HCT116 (cell line): ENCODE measurements at regions not wholly inside any gene's neighbourhood (a gene's known extent, or its start where the extent isn't known, plus 50 kb on each side); places are given as distances from the start of the nearest gene placed in this dataset.

Source experiments
- ATAC-seq: fragments of 200-7000 bp; cut with Tn5 transposase; 2 replicates; pipeline ENCODE4 v1.9.1; 2020; ENCODE audit warnings: mild to moderate bottlenecking, moderate library complexity
- BruUV-seq: library from RNA; stranded (reverse); fragments of 400-500 nt; replicated peaks from 2 replicates; lab custom pipeline; 2021; lab: Mats Ljungman, UMichigan
- CTCF ChIA-PET: fragments of 300-600 bp; sonication (Branson Sonifier 250); formaldehyde crosslinking; loops from one replicate; lab custom pipeline; 2021; ENCODE audit warnings: antibody characterized with exemption; lab: Charles Lee
- POLR2A ChIA-PET: fragments of 300-600, 350-600 bp; sonication (Branson Sonifier 250); formaldehyde crosslinking; loops from one replicate; lab custom pipeline; 2021; ENCODE audit warnings: antibody characterized with exemption; lab: Charles Lee
- RAD21 ChIA-PET, 2 experiments: fragments of 300-600 bp; sonication (Branson Sonifier 250); formaldehyde crosslinking; loops; one replicate each; lab custom pipeline; 2023; ENCODE audit warnings: low total read pairs in 2 of 2; ENCODE audit not compliant: uncharacterized antibody in 2 of 2, unreplicated experiment in 2 of 2, low non-redundant PET in 1 of 2; lab: Charles Lee
- DNase-seq: peaks from one replicate; pipeline ENCODE4 v3.0.0-alpha.2; 2010; ENCODE audit warnings: low read depth, low spot score
- H2AFZ ChIP-seq: fragments of 200-600 bp; shearing (Covaris generic), sonication (generic); 2 replicates; pipeline ENCODE4 v1.6.1; 2017; ENCODE audit warnings: low read depth, mixed run types, mixed read lengths, antibody characterized with exemption, low read length; ENCODE audit not compliant: poor library complexity, severe bottlenecking
- H3K27ac ChIP-seq: 2 replicates; pipeline ENCODE4 v1.5.1; 2012; ENCODE audit warnings: low read depth, low read length
- H3K27me3 ChIP-seq: fragments of 200-600 bp; sonication (generic); 2 replicates; pipeline ENCODE4 v1.6.1; 2016; ENCODE audit warnings: mixed run types, low read length, mixed read lengths; ENCODE audit not compliant: insufficient read depth
- H3K36me3 ChIP-seq, 2 experiments: fragments of 200-500 bp in 1 of 2; fragments of 200-600 bp in 1 of 2; sonication (Bioruptor generic) in 1 of 2; sonication (generic) in 1 of 2; 2 replicates each; pipeline versions ENCODE4 v1.5.1 to v1.6.1; 2014 to 2016; ENCODE audit warnings: low read length in 2 of 2, inconsistent platforms in 1 of 2, mixed read lengths in 1 of 2, mixed run types in 1 of 2; ENCODE audit not compliant: insufficient read depth in 2 of 2, control insufficient read depth in 1 of 2
- H3K4me1 ChIP-seq, 2 experiments: fragments of 200-600 bp in 1 of 2; sonication (generic) in 1 of 2; 2 replicates each; pipeline versions ENCODE4 v1.5.1 to v1.6.1; 2012 to 2017; ENCODE audit warnings: low read length in 2 of 2, inconsistent platforms in 1 of 2, mild to moderate bottlenecking in 1 of 2, mixed read lengths in 1 of 2, mixed run types in 1 of 2, moderate library complexity in 1 of 2; ENCODE audit not compliant: insufficient read depth in 2 of 2, control insufficient read depth in 1 of 2
- H3K4me2 ChIP-seq: fragments of 200-600 bp; sonication (generic); 2 replicates; pipeline ENCODE4 v1.6.1; 2017; ENCODE audit warnings: mixed run types, low read length, mixed read lengths
- H3K4me3 ChIP-seq, 2 experiments: fragments of 200-600 bp in 1 of 2; sonication (generic) in 1 of 2; replicated peaks in 1 of 2; 2 replicates each; pipeline ENCODE4 v1.5.1; 2011 to 2016; ENCODE audit warnings: low read length in 2 of 2, control low read depth in 1 of 2, low read depth in 1 of 2, mild to moderate bottlenecking in 1 of 2, mixed read lengths in 1 of 2, mixed run types in 1 of 2
- H3K79me2 ChIP-seq: fragments of 200-600 bp; sonication (generic); 2 replicates; pipeline ENCODE4 v1.6.1; 2017; ENCODE audit warnings: mild to moderate bottlenecking, mixed run types, low read length, moderate library complexity, mixed read lengths; ENCODE audit not compliant: insufficient read depth
- H3K9ac ChIP-seq: fragments of 200-600 bp; sonication (generic); 2 replicates; pipeline ENCODE4 v1.6.1; 2016; ENCODE audit warnings: low read length, mixed read lengths
- H3K9me2 ChIP-seq: fragments of 200-600 bp; sonication (generic), shearing (Covaris generic); 2 replicates; pipeline ENCODE4 v1.6.1; 2017; ENCODE audit warnings: mixed run types, mild to moderate bottlenecking, moderate library complexity; ENCODE audit not compliant: insufficient read depth
- H3K9me3 ChIP-seq, 2 experiments: fragments of 200-500 bp in 1 of 2; fragments of 200-600 bp in 1 of 2; sonication (Bioruptor generic) in 1 of 2; sonication (generic) in 1 of 2; 2 replicates each; pipeline ENCODE4 v1.6.1; 2014 to 2017; ENCODE audit warnings: low read length in 2 of 2, mixed read lengths in 2 of 2, inconsistent platforms in 1 of 2, low read depth in 1 of 2, mild to moderate bottlenecking in 1 of 2, mixed run types in 1 of 2, moderate library complexity in 1 of 2; ENCODE audit not compliant: control insufficient read depth in 1 of 2, insufficient read depth in 1 of 2
- H4K20me1 ChIP-seq: fragments of 200-600 bp; sonication (generic), shearing (Covaris generic); 2 replicates; pipeline ENCODE4 v1.6.1; 2017; ENCODE audit warnings: mixed run types, mild to moderate bottlenecking, moderate library complexity; ENCODE audit not compliant: insufficient read depth
- CEBPB ChIP-seq: IDR thresholded peaks from 2 replicates; pipeline ENCODE4 v1.6.1; 2012; ENCODE audit warnings: low read depth
- EGR1 ChIP-seq: IDR thresholded peaks from 2 replicates; pipeline ENCODE4 v1.6.1; 2012; ENCODE audit warnings: low read depth
- EZH2 ChIP-seq: fragments of 200-600 bp; sonication (generic); IDR thresholded peaks from 2 replicates; pipeline ENCODE4 v1.6.1; 2017; ENCODE audit warnings: antibody characterized with exemption, mixed run types
- FOSL1 ChIP-seq: IDR thresholded peaks from 2 replicates; pipeline ENCODE4 v1.6.1; 2012; ENCODE audit warnings: low read depth
- POLR2AphosphoS5 ChIP-seq: IDR thresholded peaks from 2 replicates; pipeline ENCODE4 v1.6.1; 2011; ENCODE audit warnings: mild to moderate bottlenecking, low read depth, low read length, moderate library complexity
- RAD21 ChIP-seq: IDR thresholded peaks from 2 replicates; pipeline ENCODE4 v1.6.1; 2012; ENCODE audit warnings: low read depth, mild to moderate bottlenecking
- SIN3A ChIP-seq: IDR thresholded peaks from 2 replicates; pipeline ENCODE4 v1.6.1; 2012; ENCODE audit warnings: low read depth
- SRF ChIP-seq: IDR thresholded peaks from 2 replicates; pipeline ENCODE4 v1.6.1; 2012; ENCODE audit warnings: low read depth
- ZFX ChIP-seq: fragments of 450-650 bp; IDR thresholded peaks from 2 replicates; pipeline ENCODE4 v1.6.1; 2017
- intact Hi-C: fragments of 100-400 bp; cut with micrococcal nuclease; formaldehyde crosslinking; loops from 2 replicates; pipeline ENCODE4 v1.10.0; 2022
- TF ChIP-seq, protein P1 (sequence below): IDR thresholded peaks from 2 replicates; pipeline ENCODE4 v1.6.1; 2012
- TF ChIP-seq, protein P2 (sequence below), 3 experiments: fragments of 200-600 bp in 1 of 3; sonication (generic) in 1 of 3; IDR thresholded peaks in 2 of 3; conservative IDR thresholded peaks in 1 of 3; 2 replicates each; pipeline ENCODE4 v1.5.1; 2012 to 2017; ENCODE audit warnings: low read depth in 2 of 3, low read length in 2 of 3, antibody characterized with exemption in 1 of 3, borderline replicate concordance in 1 of 3, control low read depth in 1 of 3, mild to moderate bottlenecking in 1 of 3, mixed read lengths in 1 of 3, mixed run types in 1 of 3, moderate library complexity in 1 of 3; ENCODE audit not compliant: insufficient read depth in 1 of 3
- TF ChIP-seq, protein P3 (sequence below): IDR thresholded peaks from 2 replicates; pipeline ENCODE4 v1.6.1; 2011; ENCODE audit warnings: mild to moderate bottlenecking, low read length, moderate library complexity; ENCODE audit not compliant: insufficient replicate concordance; ENCODE audit errors: extremely low read depth

DNA sequence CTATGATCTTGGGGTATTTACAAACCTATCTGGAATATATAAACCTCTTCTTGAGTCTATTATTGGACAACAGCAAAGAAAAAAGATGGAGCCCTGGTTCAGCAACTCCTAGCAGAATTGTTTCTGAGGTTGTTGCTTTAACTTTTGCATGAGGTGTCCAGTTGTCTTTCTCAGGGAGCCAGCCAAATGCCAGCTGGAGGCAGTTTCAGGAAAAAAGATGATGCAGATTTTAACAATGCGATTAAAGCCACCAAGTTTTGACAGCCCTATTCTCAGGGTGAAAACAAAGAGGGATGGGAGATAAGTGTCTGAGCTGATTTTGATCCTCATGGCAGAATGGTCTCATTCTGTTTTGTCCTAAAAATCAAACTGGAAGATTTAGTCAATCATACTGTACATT is 181.6 kb upstream of the RASGRP1 start:
- Histone ChIP-seq H3K27me3 (peaks cover 4% of the 10 kb centered on the region; the same call in 1 of the 2 replicates), H3K9ac (no peak overlapping the region), H3K4me3 (no peak overlapping the region), H2AFZ (no peak overlapping the region), H3K4me1 (no peaks in the 10 kb centered on the region), H3K4me2 (no peak overlapping the region), H3K27ac (no peak overlapping the region), H4K20me1 (no peaks in the 10 kb centered on the region), H3K79me2 (no peaks in the 10 kb centered on the region), H3K9me2 (no peaks in the 10 kb centered on the region), H3K9me3 (no peaks in the 10 kb centered on the region), H3K36me3 (no peaks in the 10 kb centered on the region)
- DNase-seq (no peak), ATAC-seq (no peak)
- CTCF ChIA-PET = no interaction called here
- intact Hi-C loops = no loop called here
- RAD21 ChIA-PET = no interaction called here
- POLR2A ChIA-PET = no interaction called here
- TF ChIP-seq ZFX = no peak
- TF ChIP-seq FOSL1 = no peak
- BruUV-seq = no TSS peak

DNA sequence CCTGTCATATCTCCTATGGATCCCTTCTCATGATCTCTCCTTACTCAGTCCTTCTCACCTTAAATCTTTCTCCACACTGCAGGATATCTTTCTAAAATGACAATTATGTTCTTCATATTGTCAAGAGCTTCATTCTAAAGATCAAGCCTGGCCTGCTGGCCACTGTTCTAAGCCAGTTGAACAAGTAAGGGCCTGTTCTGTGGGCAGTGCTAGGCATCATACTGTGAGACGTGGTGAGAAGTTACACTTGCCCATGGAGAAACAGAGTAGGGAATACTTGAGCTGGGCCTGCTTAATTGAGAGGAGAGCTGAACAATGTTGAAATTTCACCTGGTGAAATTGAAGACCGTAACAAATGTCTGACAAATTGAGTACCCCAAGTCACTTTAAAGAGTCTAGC is 184.1 kb upstream of the RASGRP1 start:
- BruUV-seq = no TSS peak
- H3K36me3 ChIP-seq = no peaks in the 10 kb centered on the region
- no peak overlapping the region for H3K4me3 ChIP-seq
- DNase-seq (no peak), ATAC-seq (no peak)
- H3K27me3 ChIP-seq = no peaks in the 10 kb centered on the region
- no peak overlapping the region for H3K9ac ChIP-seq
- TF ChIP-seq, protein P1, sequence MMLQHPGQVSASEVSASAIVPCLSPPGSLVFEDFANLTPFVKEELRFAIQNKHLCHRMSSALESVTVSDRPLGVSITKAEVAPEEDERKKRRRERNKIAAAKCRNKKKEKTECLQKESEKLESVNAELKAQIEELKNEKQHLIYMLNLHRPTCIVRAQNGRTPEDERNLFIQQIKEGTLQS = no peak
- no peak for TF ChIP-seq RAD21
- no peak for TF ChIP-seq SRF
- TF ChIP-seq, protein P2, sequence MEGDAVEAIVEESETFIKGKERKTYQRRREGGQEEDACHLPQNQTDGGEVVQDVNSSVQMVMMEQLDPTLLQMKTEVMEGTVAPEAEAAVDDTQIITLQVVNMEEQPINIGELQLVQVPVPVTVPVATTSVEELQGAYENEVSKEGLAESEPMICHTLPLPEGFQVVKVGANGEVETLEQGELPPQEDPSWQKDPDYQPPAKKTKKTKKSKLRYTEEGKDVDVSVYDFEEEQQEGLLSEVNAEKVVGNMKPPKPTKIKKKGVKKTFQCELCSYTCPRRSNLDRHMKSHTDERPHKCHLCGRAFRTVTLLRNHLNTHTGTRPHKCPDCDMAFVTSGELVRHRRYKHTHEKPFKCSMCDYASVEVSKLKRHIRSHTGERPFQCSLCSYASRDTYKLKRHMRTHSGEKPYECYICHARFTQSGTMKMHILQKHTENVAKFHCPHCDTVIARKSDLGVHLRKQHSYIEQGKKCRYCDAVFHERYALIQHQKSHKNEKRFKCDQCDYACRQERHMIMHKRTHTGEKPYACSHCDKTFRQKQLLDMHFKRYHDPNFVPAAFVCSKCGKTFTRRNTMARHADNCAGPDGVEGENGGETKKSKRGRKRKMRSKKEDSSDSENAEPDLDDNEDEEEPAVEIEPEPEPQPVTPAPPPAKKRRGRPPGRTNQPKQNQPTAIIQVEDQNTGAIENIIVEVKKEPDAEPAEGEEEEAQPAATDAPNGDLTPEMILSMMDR (IDR thresholded peaks at IDR 0.05 in 2 of 3, conservative IDR thresholded peaks at IDR 0.05 in 1 of 3; ENCODE audit: borderline replicate concordance in 1 of 3, insufficient read depth in 1 of 3, low read depth in 2 of 3, low read length in 2 of 3) = no peak
- TF ChIP-seq CEBPB = no peak
- TF ChIP-seq SIN3A = no peak
- TF ChIP-seq EGR1 = no peak
- no peak for TF ChIP-seq POLR2AphosphoS5
- no peak for TF ChIP-seq EZH2
- TF ChIP-seq, protein P3, sequence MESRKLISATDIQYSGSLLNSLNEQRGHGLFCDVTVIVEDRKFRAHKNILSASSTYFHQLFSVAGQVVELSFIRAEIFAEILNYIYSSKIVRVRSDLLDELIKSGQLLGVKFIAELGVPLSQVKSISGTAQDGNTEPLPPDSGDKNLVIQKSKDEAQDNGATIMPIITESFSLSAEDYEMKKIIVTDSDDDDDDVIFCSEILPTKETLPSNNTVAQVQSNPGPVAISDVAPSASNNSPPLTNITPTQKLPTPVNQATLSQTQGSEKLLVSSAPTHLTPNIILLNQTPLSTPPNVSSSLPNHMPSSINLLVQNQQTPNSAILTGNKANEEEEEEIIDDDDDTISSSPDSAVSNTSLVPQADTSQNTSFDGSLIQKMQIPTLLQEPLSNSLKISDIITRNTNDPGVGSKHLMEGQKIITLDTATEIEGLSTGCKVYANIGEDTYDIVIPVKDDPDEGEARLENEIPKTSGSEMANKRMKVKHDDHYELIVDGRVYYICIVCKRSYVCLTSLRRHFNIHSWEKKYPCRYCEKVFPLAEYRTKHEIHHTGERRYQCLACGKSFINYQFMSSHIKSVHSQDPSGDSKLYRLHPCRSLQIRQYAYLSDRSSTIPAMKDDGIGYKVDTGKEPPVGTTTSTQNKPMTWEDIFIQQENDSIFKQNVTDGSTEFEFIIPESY = no peak
- ChIA-PET POLR2A (no interaction called here), RAD21 (no interaction called here), CTCF (no interaction called here)
- H3K9me3 ChIP-seq = no peaks in the 10 kb centered on the region
- no peaks in the 10 kb centered on the region for H3K79me2 ChIP-seq
- no peaks in the 10 kb centered on the region for H3K9me2 ChIP-seq
- intact Hi-C loops = no loop called here
- no peaks in the 10 kb centered on the region for H3K4me1 ChIP-seq
- no peak overlapping the region for H3K27ac ChIP-seq
- no peaks in the 10 kb centered on the region for H4K20me1 ChIP-seq
- no peak overlapping the region for H2AFZ ChIP-seq
- no peak overlapping the region for H3K4me2 ChIP-seq
